T-helper 2 cell treated with Interferon-gamma antibody and Interleukin-4, amounts not matched to agents 5 μg/mL and 100 μg/mL, for 36 hours (primary cell): ENCODE measurements at regions not wholly inside any gene's neighbourhood (a gene's known extent, or its start where the extent isn't known, plus 50 kb on each side); places are given as distances from the start of the nearest gene placed in this dataset.
"Not testable (repeated sequence)": the region's sequence is repeated elsewhere in the genome, so short reads cannot be mapped to it uniquely, and the experiment has no call there.

Experiments
- DNase-seq: peaks from one replicate; pipeline ENCODE4 v3.0.0; 2021; ENCODE audit warnings: low spot score
- H3K27ac Mint-ChIP-seq: one replicate; pipeline ENCODE4 v1.8.0; 2021; ENCODE audit warnings: mild to moderate bottlenecking, mixed read lengths
- H3K27me3 Mint-ChIP-seq: one replicate; pipeline ENCODE4 v1.8.0; 2021; ENCODE audit warnings: low read depth, mixed read lengths
- H3K36me3 Mint-ChIP-seq: one replicate; pipeline ENCODE4 v1.8.0; 2021; ENCODE audit warnings: low read depth, mixed read lengths
- H3K4me1 Mint-ChIP-seq: one replicate; pipeline ENCODE4 v1.8.0; 2021; ENCODE audit warnings: low read depth, mixed read lengths
- H3K4me3 Mint-ChIP-seq: one replicate; pipeline ENCODE4 v1.8.0; 2022; ENCODE audit warnings: mild to moderate bottlenecking, moderate library complexity, mixed read lengths
- H3K9me3 Mint-ChIP-seq: one replicate; pipeline ENCODE4 v1.8.0; 2021; ENCODE audit warnings: mixed read lengths

GRCh38 chr5:98325187-98325586 is 448.3 kb upstream of the RGMB start:
- not testable (repeated sequence) for H3K4me3 Mint-ChIP-seq, DNase-seq, H3K4me1 Mint-ChIP-seq, H3K27me3 Mint-ChIP-seq, H3K9me3 Mint-ChIP-seq, H3K36me3 Mint-ChIP-seq, H3K27ac Mint-ChIP-seq

- Mint-ChIP-seq H3K27ac (no peak overlapping the region), H3K4me1 (no peaks in the 10 kb centered on the region)
Measured at GRCh38 chr5:98328015-98328414, 445.4 kb upstream of the RGMB start.

DNA sequence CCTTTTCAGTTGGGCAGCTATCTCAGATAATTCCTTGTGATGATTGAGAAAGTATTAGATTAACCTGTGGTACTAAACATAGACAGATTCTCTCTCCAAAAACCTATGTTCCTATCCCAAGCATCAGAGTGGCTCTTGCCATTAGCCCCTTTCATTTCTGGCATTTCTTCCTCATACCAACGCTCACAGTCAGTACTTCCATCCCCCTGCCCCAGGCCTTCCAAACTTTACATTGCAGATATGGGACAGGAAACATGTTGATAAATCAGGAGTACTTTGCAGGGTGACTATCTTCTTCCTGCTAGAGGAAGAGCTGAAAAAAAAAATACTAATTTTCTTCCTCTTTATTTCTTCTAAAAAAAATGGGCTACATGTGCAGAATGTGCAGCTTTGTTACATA is 442.6 kb upstream of the RGMB start:
- no peaks in the 10 kb centered on the region for H3K36me3 Mint-ChIP-seq
- no peak for DNase-seq
- no peak overlapping the region for H3K27ac Mint-ChIP-seq
- H3K9me3 Mint-ChIP-seq, result no peaks in the 10 kb centered on the region
- H3K4me3 Mint-ChIP-seq, result no peak overlapping the region
- no peaks in the 10 kb centered on the region for H3K27me3 Mint-ChIP-seq
- no peaks in the 10 kb centered on the region for H3K4me1 Mint-ChIP-seq

More at GRCh38 chr5:98328015-98328414, 445.4 kb upstream of the RGMB start:
- no peaks in the 10 kb centered on the region for H3K9me3 Mint-ChIP-seq
- no peak overlapping the region for H3K4me3 Mint-ChIP-seq
- no peaks in the 10 kb centered on the region for H3K27me3 Mint-ChIP-seq
- H3K36me3 Mint-ChIP-seq, result no peaks in the 10 kb centered on the region
- DNase-seq, result no peak

DNA sequence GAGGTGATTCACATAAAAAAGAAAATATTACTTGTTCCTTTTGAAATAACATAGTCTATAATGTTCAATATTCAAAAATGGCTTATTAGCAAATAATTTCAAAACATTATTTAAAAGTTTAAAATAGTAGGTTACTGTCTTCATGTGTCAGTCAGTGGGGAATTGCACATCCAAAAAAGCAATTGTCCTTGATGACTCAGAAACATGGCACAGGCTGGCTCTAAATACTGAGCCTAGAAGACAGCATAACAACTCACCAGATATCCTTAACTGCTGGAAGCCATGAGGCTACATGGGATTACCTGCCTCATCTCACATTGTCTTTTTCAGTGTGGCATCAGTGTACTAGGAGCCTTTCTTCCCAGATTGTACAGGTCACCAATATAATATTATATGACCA is 439.5 kb upstream of the RGMB start:
- Mint-ChIP-seq H3K4me1 (no peaks in the 10 kb centered on the region), H3K36me3 (no peaks in the 10 kb centered on the region), H3K9me3 (no peaks in the 10 kb centered on the region), H3K4me3 (no peak overlapping the region), H3K27me3 (no peaks in the 10 kb centered on the region), H3K27ac (no peak overlapping the region)
- no peak for DNase-seq

DNA sequence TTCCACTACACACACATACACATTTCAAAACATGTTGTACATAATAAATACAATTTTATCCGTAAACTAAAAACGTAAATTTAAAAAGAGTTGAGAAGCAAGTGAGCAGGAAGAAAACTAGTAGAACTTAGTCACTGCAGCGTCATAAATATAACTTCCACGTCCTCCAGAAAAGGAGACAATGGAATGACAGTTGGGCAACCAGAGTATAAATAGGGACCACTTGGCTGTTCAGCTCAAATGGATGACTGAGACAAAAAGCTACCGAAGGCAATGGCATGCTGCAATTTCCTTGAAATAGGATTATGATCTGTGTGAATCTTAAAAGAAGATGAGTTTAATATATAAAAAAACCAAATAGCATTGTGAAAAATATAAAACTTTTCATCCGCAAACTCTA is 438.5 kb upstream of the RGMB start:
- Mint-ChIP-seq H3K27me3 (no peaks in the 10 kb centered on the region), H3K4me3 (no peak overlapping the region), H3K4me1 (no peaks in the 10 kb centered on the region), H3K9me3 (no peaks in the 10 kb centered on the region), H3K27ac (no peak overlapping the region), H3K36me3 (no peaks in the 10 kb centered on the region)
- DNase-seq, result no peak

DNA sequence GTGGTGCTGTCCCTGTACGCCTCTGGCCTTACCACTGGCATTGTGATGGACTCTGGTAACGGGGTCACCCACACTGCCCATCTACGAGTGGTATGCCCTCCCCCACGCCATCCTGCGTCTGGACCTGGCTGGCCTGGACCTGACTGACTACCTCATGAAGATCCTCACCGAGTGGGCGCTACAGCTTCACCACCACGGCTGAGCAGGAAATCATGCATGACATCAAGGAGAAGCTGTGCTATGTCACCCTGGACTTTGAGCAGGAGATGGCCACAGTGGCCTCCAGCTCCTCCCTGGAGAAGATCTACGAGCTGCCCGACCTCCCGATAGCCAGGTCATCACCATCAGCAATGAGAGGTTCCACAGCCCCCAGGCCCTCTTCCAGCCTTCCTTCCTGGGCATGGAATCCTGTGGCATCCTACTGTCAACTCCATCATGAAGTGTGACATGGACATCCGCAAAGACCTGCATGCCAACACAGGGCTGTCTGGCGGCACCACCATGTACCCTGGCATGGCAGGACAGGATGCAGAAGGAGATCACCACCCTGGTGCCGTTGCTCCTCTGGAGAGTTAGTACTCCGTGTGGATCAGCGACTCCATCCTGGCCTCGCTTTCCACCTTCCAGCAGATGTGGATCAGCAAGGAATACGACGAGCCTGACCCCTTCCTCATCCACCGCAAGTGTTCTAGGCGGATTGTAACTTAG is 434.2 kb upstream of the RGMB start:
- Mint-ChIP-seq H3K4me1 (no peaks in the 10 kb centered on the region), H3K36me3 (no peaks in the 10 kb centered on the region), H3K9me3 (no peaks in the 10 kb centered on the region), H3K27me3 (no peaks in the 10 kb centered on the region), H3K4me3 (no peak overlapping the region), H3K27ac (no peak overlapping the region)
- no peak for DNase-seq

DNA sequence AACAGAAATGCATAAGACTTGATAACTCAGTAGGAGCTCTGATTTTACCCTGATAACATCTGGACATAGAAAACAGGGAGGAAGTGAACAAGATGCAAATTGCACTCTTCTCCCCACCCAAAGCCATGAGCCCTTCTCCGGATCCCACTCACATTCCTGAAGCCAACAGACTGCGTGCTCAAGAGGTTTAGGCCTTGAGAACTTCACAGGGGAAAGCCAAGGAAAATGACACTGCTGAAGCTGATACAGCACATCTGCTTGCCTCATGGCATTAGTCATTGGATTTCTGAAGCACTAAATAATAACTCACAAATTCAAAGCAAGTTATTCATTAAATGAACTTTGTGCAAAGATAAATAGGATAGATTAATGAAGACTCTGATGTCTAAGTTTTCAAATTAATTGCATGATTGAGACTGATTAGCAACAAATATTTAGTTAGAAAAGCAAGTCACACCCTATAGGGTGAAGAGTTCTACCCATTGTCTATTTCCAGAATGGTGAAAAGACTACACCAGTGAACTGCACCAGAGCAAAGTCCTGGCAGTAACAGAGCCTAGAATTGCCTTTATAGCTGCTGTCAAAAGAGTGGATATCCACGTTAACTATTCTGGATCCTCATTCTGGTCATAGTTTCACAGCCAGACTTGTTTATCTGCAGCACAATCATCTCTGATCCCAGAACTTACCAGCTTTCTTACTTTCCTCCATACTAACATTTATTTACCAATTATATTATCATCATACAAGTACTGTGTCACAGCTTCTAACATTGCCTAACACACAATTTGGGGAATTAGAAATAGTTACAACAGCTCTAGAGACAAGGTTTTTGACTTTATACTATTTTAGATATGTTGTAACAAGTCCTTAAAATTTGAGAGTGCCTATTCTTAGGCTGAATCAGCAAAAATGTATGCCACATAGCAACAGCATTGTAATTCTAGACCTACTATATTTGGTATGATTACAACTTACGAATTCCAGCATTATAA is 432.1 kb upstream of the RGMB start:
- no peaks in the 10 kb centered on the region for H3K27me3 Mint-ChIP-seq

GRCh38 chr5:98342958-98343660 is 430.4 kb upstream of the RGMB start:
- not testable (repeated sequence) for H3K27ac Mint-ChIP-seq, H3K4me1 Mint-ChIP-seq

More for the DNA sequence above, 432.1 kb upstream of the RGMB start:
- H3K4me3 Mint-ChIP-seq, result no peak overlapping the region
- DNase-seq, result no peak
- H3K36me3 Mint-ChIP-seq, result no peaks in the 10 kb centered on the region
- no peak overlapping the region for H3K27ac Mint-ChIP-seq
- H3K9me3 Mint-ChIP-seq, result no peaks in the 10 kb centered on the region
- H3K4me1 Mint-ChIP-seq, result no peaks in the 10 kb centered on the region

GRCh38 chr5:98349251-98349989 is 424.0 kb upstream of the RGMB start:
- H3K27ac Mint-ChIP-seq, result no peak overlapping the region
- peaks cover 12% of the 10 kb centered on the region for H3K9me3 Mint-ChIP-seq
- no peaks in the 10 kb centered on the region for H3K4me1 Mint-ChIP-seq
- H3K36me3 Mint-ChIP-seq, result no peaks in the 10 kb centered on the region
- no peaks in the 10 kb centered on the region for H3K27me3 Mint-ChIP-seq
- H3K4me3 Mint-ChIP-seq, result no peak overlapping the region
- DNase-seq, result no peak

More at GRCh38 chr5:98342958-98343660, 430.4 kb upstream of the RGMB start:
- not testable (repeated sequence) for DNase-seq, H3K4me3 Mint-ChIP-seq, H3K36me3 Mint-ChIP-seq, H3K27me3 Mint-ChIP-seq, H3K9me3 Mint-ChIP-seq

DNA sequence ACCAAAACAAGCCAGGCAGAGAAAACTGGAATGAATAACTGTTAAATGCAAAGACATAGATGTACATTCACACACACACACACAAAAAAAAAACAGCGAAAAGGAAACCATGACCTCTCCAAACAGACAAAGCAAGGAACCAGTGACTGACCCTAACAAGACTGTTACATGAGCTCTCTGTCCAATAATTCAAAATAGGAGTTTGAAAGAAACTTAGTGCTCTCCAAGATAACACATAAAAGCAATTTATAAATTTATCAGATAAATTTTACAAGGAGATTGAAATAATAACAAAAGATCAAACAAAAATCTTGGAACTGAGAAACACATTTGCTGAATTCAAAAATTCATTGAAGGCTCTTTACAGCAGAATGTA is 423.5 kb upstream of the RGMB start:
- H3K27me3 Mint-ChIP-seq, result no peaks in the 10 kb centered on the region
- peaks cover 12% of the 10 kb centered on the region for H3K9me3 Mint-ChIP-seq
- no peak for DNase-seq
- no peaks in the 10 kb centered on the region for H3K4me1 Mint-ChIP-seq
- no peaks in the 10 kb centered on the region for H3K36me3 Mint-ChIP-seq
- no peak overlapping the region for H3K27ac Mint-ChIP-seq
- H3K4me3 Mint-ChIP-seq, result no peak overlapping the region

DNA sequence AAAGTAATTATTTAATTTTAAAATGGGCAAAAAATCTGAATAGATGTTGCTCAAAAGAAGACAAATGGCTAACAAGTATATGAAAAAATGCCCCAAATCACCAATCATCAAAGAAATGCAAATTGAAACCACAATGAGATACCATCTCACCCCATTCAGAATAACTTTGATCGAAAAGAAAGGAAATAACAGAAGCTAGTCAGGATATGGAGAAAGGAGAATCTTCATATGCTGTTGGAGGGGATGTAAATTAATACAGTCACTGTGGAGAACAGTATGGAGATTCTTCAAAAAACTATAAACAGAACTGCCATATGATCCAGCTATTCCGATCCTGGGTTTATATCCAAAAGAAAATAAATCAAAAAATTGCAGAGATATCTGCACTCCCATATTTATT is 418.5 kb upstream of the RGMB start:
- Mint-ChIP-seq H3K27me3 (no peaks in the 10 kb centered on the region), H3K27ac (no peak overlapping the region), H3K36me3 (no peaks in the 10 kb centered on the region), H3K4me3 (no peak overlapping the region), H3K4me1 (no peaks in the 10 kb centered on the region), H3K9me3 (peaks cover 3% of the 10 kb centered on the region)
- DNase-seq, result no peak

- no peak overlapping the region for H3K4me3 Mint-ChIP-seq
- H3K27me3 Mint-ChIP-seq, result no peaks in the 10 kb centered on the region
- no peak overlapping the region for H3K27ac Mint-ChIP-seq
- no peaks in the 10 kb centered on the region for H3K9me3 Mint-ChIP-seq
- H3K36me3 Mint-ChIP-seq, result no peaks in the 10 kb centered on the region
- no peaks in the 10 kb centered on the region for H3K4me1 Mint-ChIP-seq
- DNase-seq, result no peak
Measured at GRCh38 chr5:98360548-98360947, 412.9 kb upstream of the RGMB start.

DNA sequence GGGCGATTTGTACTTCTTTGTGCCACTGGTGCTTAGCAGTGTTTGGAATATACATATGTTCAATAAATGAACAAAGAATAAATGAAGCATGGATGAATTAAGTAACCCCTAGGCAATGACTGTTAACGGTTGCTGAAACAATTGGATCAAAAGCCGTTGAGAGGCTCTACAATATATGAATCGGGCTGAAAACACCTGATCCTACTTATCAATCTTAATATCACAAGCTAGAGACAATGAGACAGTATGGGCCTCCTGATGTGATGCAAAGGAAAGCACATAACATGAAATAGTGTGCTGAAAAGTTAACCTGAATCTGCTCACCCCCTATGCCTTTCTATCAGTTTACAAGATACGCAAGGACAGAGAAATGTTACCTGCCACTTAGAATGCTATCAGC is 410.3 kb upstream of the RGMB start:
- no peaks in the 10 kb centered on the region for H3K9me3 Mint-ChIP-seq
- no peaks in the 10 kb centered on the region for H3K36me3 Mint-ChIP-seq
- no peak overlapping the region for H3K4me3 Mint-ChIP-seq
- DNase-seq, result no peak
- H3K4me1 Mint-ChIP-seq, result no peaks in the 10 kb centered on the region
- H3K27me3 Mint-ChIP-seq, result no peaks in the 10 kb centered on the region
- no peak overlapping the region for H3K27ac Mint-ChIP-seq
